ENCODE measurements at regions not wholly inside any gene's neighbourhood (a gene's known extent, or its start where the extent isn't known, plus 50 kb on each side); places are given as distances from the start of the nearest gene placed in this dataset.
"Not testable (repeated sequence)": the region's sequence is repeated elsewhere in the genome, so short reads cannot be mapped to it uniquely, and the experiment has no call there.

GRCh38 chr1:65063025-65063424 is 85.0 kb upstream of the AK4 start:
- DNase-seq: peak in 1 of 2 experiments; percentile 28

GRCh38 chr1:65064981-65065380 is 83.0 kb upstream of the AK4 start:
- DNase-seq: no peak

DNA sequence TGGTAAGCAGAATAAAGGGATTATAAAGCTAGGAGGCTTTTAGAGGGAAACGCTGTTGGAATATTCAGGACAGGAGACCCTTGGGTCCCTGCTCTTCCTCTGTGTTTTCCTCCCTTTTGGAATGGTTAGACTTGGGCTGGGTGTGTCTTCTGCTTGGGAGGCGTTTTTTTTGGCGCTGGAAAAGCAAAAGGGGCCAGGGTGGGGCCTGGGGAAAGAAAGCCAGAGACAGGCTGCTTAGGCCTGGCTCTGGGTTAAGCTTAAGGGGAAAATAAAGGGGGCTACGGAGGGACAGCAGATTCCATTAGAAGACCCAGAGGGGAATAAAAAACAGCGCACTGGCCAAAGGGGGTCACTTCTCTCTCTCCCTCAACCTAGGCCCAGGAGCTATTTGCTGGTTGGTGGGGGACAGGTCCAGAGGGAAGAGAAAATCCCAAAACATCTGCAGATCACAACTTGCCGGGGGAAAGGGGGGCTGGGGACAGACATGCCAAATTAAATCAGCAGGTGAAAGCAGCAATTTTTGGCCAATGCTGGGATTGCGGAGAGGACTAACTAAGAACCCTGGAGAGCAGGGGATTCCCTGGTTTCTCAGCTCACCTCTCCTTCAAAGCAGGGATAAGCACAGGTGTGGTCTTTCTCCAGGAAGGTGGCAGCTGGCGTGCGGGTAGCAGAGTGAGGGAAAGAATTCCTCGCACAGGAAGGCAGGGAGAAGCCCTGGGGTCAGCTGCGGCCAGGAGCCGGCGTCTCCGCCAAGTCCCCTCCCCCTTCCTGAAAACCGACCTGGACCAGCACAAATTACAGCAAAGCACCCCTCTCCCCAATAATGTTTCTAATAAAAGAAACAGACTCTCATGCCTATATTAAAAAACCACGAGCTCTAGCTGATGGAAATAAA is 82.2 kb upstream of the AK4 start:
- peak in 1 of 2 experiments; percentile 71 for DNase-seq

DNA sequence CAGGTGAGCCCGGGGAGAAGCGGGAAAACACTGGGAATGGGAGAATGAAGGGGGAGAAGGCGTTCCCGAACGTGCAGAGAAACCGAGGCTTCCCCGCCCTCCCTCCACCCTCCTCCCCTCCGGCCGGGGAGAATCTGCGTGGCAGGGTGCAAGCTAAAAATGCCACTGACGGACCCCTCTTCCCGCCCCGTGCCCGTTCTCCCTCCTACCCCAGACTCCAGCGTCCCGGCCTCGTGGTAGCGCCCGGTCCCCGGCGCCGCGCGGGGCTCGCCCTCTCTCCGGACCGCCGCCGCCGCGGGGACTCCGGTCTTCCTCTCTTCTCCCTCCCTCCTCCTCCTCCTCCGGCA is 81.6 kb upstream of the AK4 start:
- no peak for DNase-seq

DNA sequence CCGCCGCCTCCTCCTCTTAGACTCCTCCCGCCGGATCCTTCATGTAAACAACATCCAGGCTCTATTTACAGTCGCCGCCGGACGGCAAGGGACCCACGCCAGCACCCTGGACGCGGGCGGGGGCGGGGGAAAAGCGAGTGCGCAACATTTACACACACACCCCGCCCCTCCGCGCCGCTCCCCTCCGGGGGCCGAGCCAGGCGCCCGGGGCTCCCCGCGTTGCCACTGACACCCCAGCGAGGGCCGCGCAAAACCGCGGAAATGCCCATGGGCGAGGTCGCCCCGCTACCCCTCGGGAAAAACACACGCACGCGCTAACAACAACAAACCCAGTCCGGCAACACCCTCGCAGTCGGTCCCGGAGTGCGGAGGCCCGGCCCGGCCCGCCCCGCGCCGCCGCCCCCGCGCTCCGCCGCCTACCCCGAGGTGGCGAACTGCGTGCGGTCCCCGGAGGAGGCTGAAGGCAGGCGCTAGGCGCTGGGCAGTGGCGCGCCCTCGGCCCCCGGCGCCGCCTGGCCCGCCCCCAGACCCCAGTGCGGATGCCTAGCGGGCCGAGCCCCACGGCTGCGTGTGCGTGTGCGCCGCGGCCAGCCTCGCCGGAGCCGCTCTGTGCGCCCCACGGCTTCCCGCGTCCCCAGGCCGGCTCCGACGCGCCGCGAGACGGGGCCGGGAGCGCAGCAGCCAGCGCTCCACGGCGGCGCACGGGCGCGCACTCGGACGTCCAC is 81.1 kb upstream of the AK4 start:
- DNase-seq: peak; percentile 70 to 88

DNA sequence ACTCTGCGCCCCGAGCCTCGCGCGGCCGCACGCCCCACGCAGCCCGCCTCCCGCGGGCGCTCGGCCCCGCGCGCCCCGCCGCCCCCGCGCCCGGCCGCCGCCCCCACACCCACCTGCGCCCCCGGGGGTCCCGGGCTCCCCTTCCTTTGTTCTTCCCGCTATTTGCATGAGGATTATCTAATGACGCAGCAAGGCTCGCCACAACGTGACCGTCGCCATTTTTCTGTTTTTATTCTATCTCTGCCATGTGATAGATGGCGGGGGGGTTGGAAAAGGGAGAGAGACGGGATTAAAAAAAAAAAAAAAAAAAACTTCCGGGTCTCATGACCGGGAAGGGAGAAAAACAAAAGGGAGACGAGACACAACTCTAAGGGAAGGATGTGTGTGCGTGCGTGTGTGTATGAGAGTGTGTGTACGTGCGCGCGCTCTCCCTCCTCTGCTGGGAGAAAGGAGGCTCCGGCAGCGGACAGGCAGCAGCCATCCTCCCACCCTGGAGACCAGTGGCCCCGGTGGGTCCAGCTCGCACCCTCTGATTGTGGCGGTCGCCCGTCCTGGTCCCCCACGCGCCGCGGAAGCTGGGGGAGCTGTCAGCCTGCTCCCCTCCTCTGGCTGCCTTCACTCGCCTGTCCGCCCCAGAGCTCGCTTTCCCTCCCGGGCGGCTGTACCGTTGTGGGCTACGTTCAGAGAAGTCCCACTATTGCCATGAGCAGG is 80.4 kb upstream of the AK4 start:
- peak; percentile 67 to 90 for DNase-seq

GRCh38 chr1:65068202-65069010 is 79.6 kb upstream of the AK4 start:
- peak; percentile 32 to 72 for DNase-seq

GRCh38 chr1:65069011-65069565 is 78.9 kb upstream of the AK4 start:
- peak in 1 of 2 experiments; percentile 67 for DNase-seq

- DNase-seq: no peak
Measured at GRCh38 chr1:65072845-65073244, 75.2 kb upstream of the AK4 start.

DNA sequence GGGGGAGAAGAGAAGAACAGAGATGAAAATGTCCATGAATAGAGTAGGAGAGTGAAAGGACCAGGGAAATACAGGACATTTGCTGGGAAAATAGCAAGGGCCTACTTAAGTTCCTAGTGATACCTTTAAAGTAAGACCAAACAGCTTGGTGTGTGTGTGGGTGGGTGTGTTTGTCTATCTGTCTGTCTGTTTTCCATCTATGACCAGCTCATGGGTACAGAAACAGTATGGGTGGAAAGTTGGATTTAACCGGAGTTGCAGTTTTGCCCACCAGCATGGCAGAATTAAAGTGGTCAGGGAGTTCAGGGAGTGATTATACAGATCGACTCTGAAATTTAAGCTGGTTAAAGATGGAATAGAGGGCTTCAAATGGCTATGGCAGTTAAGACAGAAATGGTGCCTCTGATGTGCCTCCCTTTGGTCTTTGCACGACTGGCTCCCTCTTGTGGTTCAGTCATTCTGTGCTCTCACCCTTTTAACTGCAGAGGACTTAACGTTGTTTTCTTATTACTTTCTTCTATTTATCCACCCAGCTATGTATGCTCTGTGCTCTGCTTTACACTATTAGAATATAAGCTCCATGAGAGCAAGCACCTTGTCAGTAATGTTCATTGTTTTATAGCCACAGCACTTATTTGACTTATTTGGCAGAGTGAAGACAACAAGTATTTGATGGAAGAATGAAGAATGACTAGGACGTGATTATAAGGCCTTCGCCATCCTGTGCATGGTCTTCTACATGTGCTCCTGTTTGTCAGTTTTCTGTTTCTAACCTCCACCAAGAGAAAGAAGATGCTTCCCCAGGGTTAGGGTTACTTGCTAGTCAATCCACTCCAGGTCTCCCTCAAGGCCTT is 72.7 kb upstream of the AK4 start:
- DNase-seq: peak; percentile 66 to 79

- no peak for DNase-seq
Measured at GRCh38 chr1:65077369-65077768, 70.6 kb upstream of the AK4 start.

DNA sequence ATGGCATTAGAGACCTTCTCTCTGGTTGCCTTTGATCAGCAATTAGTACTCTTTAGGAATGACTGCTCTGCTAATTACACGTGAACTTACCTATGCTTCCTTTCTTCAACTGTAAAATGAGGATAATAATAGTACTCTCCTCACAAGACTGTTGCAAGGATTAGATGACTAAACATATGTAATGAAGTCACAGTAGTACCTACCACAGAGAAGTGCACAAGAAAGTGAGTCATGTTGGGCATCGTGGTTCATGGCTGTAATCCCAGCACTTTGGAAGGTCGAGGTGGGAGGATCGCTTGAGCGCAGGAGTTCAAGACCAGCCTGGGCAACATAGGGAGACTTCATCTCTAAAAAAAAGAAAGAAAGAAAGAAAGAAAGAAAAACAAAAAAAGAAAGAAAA is 68.1 kb upstream of the AK4 start:
- no peak for DNase-seq

- DNase-seq: no peak
Measured at GRCh38 chr1:65082346-65083040, 65.5 kb upstream of the AK4 start.

DNA sequence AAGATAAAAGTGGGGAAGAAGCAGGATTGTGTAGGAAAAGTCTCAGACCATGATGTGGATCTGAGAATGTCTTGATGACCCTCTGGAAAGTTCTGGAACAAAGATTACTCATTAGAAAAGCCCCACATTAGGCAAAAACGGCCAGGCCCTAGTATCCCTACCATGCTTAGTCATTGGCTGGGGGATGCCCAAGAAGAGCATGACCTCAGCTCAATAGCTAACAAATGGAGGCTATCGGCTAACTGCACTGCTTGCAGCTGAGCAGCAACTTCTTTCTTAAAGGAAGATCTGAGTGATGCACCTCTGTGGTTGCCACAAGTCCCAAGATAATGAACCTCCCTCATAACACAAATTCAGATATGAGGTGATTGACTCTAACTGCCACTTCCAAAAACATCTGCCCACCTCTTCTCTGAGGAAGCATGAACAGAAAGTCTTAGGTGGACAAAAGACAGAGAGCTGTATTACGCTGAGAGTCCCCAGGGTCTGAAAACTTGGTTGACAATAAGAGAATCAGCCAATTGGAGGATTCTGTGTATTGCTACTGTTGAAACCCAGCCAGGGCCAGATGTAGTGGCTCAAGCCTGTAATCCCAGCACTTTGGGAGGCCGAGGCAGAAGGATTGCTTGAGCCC is 64.6 kb upstream of the AK4 start:
- no peak for DNase-seq

GRCh38 chr1:65084066-65084465 is 63.9 kb upstream of the AK4 start:
- DNase-seq: peak in 1 of 2 experiments; percentile 32

- DNase-seq: not testable (repeated sequence)
Measured at GRCh38 chr1:65087519-65087918, 60.5 kb upstream of the AK4 start.

DNA sequence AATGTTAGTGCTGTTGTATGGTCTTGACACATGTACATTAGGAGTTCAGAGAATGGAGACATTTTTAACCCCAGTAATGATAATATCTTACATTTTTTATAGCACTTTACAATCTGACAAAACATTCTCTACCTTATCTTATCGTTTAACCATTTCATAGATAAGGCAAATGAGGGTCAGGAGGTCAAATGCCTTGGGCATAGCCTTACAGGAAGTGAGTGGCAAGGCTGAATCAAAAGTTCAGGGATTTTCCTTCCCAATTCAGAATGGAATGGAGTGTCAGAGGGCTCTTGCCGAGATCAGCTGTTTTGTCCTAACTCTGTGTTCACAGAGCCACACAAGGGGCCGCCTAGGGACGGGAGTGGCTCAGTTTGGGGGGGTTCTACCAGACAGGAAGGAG is 57.6 kb upstream of the AK4 start:
- DNase-seq: peak in 1 of 2 experiments; percentile 8

DNA sequence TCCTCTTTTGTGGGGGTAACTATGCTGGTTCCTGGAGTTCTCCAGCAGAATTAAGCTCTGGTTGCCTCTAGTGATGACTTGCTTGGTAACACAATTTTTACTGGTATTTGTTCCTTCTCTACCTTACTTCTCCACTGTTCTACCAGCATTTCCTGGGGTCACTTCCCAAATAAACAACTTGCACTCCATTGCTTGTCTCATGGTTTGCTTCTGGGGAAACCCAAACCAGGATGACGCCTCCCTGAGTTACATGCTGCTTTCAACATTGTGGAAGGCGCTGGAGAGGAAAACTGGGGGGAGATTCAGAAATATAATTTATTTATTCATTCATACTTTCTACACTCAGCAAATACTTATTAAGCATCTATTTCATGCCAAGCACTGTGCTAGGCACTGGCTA is 55.3 kb upstream of the AK4 start:
- DNase-seq: no peak

DNA sequence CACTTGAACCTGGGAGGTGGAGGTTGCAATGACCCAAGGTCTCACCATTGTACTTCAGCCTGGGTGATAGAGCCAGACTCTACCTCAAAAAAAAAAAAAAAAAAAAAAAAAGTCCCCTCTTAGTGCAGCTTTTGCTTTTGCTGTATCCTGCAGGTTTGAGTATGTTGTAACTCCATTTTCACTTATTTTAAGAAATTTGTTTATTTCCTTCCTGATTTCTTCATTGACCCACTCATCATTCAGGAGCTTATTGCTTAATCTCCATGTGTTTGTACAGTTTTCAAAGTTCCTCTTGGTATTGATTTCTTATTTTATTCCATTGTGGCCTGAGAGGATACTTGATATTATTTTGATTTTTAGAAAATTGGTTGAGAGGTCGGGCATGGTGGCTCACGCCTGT is 50.9 kb upstream of the AK4 start:
- DNase-seq: no peak
